ENCODE measurements at regions not wholly inside any gene's neighbourhood (a gene's known extent, or its start where the extent isn't known, plus 50 kb on each side); places are given as distances from the start of the nearest gene placed in this dataset.

GRCh38 chr13:94933230-94933751, 220.9 kb upstream of the SOX21 start (continued):
- TF ChIP-seq GRHL2 (CRISPR knock-in tag; IDR thresholded peaks at IDR 0.05; ENCODE audit: insufficient replicate concordance, severe bottlenecking), result no peak
- no peak for TF ChIP-seq MLX (CRISPR knock-in tag; IDR thresholded peaks at IDR 0.05)

- DNase-seq (ENCODE audit: low spot score) (no peak), ATAC-seq (no peak)
- no peak overlapping the region for H3K27ac Mint-ChIP-seq
- POLR2A ChIA-PET, result no interaction called here
- TF ChIP-seq FOXJ3 (CRISPR knock-in tag; IDR thresholded peaks at IDR 0.05; ENCODE audit: borderline replicate concordance) (no peak), ZMAT4 (CRISPR knock-in tag; IDR thresholded peaks at IDR 0.05) (no peak), ZNF532 (CRISPR knock-in tag; IDR thresholded peaks at IDR 0.05; ENCODE audit: borderline replicate concordance) (no peak), OVOL2 (CRISPR knock-in tag; IDR thresholded peaks at IDR 0.05; ENCODE audit: borderline replicate concordance) (no peak), ZBTB43 (CRISPR knock-in tag; IDR thresholded peaks at IDR 0.05) (no peak), SMAD4 (CRISPR knock-in tag; IDR thresholded peaks at IDR 0.05) (no peak), NR2C2 (CRISPR knock-in tag; IDR thresholded peaks at IDR 0.05) (no peak), PRRX2 (CRISPR knock-in tag; IDR thresholded peaks at IDR 0.05) (no peak), E2F4 (CRISPR knock-in tag; IDR thresholded peaks at IDR 0.05; ENCODE audit: borderline replicate concordance, low read depth) (no peak), CREM (CRISPR knock-in tag; IDR thresholded peaks at IDR 0.05) (no peak), IRF1 (CRISPR knock-in tag; IDR thresholded peaks at IDR 0.05) (no peak), SMAD3 (CRISPR knock-in tag; IDR thresholded peaks at IDR 0.05; ENCODE audit: borderline replicate concordance) (no peak), ATF1 (CRISPR knock-in tag; IDR thresholded peaks at IDR 0.05) (no peak), TEAD1 (CRISPR knock-in tag; IDR thresholded peaks at IDR 0.05) (no peak), KAT7 (CRISPR knock-in tag; IDR thresholded peaks at IDR 0.05; ENCODE audit: borderline replicate concordance) (no peak), HMGXB4 (CRISPR knock-in tag; IDR thresholded peaks at IDR 0.05) (no peak)
- H3K27me3 Mint-ChIP-seq (ENCODE audit: low read depth), result no peaks in the 10 kb centered on the region
- no peak overlapping the region for H3K4me3 Mint-ChIP-seq
- CTCF ChIA-PET, result interaction anchor here (0.8 kb wide), 1 partner anchor 22 kb away, joined by 3 read pairs; no protein-coding TSS in a partner anchor
- no peaks in the 10 kb centered on the region for H3K4me1 Mint-ChIP-seq
- peaks cover 6% of the 10 kb centered on the region for H3K9me3 Mint-ChIP-seq
- H3K36me3 Mint-ChIP-seq, result peaks cover 5% of the 10 kb centered on the region
These were observed 215.9 kb upstream of the SOX21 start for GRCh38 chr13:94928127-94928775.
